Stimulated activated CD4-positive, alpha-beta T cell treated with anti-CD3 and anti-CD28 coated beads, TNF-alpha, amount 100 ng/mL, for 1 hour (primary cell): ENCODE measurements at regions not wholly inside any gene's neighbourhood (a gene's known extent, or its start where the extent isn't known, plus 50 kb on each side); places are given as distances from the start of the nearest gene placed in this dataset.

Source experiments
- DNase-seq, 3 donors: peaks; one replicate each; pipeline ENCODE4 v3.0.0-alpha.2; 2020; ENCODE audit warnings: low read depth in 3 of 3, low spot score in 1 of 3

DNA sequence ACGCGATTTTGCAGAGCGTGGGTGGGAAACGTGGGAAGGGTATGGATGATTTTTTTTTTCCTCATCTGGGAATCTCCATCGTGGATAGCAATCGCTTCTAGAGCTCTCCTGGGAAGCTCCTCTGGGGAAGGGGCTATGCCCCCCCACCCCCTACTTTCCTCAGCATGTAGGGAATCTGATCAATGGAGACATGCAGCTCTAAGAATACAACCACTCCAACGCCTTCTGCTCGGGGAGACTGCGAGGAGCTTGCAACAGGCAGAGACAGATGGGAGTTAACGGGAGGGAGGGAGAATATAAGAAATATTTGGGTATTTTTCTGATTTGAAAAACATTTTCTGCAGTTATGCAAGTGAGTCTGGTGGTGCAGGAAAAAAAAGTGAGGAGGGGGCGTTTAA lies 104.6 kb upstream of the HSD17B12 start:
- no peak for DNase-seq

DNA sequence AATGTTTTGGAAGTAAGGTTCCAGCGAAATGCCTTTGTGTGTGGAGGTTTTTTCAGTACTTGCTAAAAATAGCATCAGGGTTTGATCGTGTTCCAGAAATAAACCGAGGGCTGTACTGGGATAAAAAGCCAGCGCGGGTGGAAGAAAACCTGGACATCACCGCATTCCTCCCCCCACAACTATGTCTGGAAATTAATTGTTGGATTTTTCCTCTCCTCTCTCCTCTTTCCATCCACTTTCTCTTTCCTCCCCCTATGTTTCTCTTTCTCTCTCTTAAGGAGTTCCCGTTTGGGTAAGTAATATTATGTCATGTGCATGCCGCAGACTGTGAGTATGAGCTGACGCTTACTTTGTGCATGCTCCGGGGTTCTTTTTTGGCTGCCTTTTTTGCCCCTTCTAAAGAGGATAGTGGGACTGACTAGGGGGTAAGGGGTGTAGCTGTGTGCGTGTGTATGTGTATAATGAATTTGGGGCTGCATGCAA lies 104.2 kb upstream of the HSD17B12 start:
- DNase-seq = no peak

DNA sequence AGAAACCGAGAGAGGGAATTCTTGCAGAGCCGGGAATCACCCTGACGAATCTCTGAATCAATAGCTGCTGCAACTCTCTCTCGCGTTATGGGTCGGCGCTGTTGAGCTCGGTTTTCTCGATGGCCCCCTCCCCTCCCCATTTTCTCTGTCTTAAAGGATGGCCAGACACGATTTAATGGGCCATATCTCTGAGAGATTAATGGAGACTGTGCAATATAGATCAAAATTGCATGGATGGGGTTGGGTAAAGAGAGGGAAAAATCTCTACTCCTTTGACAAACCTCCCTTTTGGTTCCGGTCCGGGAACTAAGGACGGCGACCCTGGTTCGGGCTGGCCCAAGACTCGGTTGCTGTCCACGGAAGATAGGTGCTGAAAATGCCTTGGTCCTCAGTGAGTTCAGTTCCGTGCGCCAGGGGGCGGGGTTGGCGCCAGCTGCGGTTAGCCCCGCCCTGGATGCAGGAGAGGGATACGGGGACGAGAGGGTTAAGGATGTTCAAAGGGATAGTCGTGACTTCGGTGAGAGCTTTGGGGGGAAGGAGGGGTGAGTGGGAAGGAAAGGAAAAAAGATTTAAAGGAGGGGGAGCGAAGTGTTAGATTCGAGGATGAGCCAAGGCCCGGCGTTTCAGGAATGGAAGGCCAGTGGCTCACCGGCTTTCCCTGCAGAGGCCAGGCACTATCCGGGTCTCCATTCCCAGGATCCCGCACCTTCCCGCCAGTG lies 103.6 kb upstream of the HSD17B12 start:
- DNase-seq = no peak

DNA sequence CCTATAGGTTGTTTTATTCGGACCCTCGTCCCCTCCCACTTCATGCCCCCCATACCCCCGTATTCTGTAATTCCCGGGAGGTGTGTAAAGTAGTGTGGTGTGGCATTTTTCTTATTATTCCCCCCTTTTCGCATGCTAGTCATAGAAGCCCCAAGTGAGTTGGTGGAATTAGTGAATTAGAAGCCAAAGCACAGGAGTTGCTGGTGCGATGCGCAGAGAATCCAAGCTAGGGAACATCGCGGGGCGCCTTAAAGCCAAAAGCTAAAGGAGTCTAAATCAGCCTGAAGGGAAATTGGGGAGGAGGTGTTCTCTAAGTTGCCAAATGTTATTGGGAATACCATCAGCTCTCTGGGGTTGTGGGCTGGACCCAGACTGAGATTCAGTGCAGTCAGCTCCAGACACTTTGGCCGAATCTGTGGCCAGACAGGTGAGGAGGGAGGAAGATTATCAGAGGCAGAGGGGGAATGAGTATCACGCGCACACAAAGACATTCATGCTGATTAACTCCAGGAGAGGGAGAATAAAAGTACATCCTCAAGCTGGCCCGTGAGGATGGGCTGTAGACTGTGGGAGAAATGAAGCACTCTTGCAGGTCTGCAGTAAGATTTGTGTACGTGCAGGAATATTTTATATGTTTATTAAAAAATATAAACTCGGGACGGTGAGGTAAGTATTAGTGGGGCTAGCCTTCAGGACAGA lies 102.8 kb upstream of the HSD17B12 start:
- no peak for DNase-seq

DNA sequence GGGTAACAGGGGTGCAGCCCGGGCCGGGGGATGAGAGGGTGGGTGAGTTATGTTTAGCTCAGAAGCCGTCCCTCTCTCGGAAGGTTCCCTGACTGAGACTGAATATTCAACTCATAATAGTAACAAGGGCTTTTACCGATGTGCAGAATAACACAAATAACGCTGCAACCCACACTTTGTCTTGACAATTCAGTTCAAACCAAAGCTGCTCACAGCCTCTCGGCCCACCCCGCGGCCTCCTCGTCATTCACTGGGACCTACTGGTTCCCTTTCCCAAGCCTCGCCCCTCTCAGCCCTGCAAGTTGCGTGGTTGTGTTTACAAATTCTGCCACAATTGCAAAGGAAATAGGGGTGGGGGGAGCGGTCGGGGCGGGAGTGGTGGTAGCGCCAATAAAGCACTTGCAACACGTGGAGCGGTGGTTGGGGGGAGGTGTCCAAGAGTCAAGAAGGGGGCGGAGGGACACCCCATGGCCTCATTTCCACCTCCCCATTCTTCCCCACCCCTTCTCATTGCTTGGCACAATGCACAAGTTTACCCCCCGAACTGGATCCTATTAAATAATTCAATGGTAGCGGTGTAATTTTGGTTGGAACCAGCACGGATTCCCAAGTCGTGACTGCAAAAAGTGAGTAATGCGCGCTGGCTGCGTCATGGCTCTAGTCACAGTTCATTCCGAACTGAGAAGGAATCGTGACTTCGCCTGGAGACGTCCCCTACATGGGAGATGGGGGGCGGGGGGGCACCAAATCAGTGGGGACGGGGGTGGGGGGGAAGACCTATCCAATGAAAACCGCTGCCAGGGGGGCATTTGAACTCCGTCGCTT lies 102.0 kb upstream of the HSD17B12 start:
- no peak for DNase-seq

DNA sequence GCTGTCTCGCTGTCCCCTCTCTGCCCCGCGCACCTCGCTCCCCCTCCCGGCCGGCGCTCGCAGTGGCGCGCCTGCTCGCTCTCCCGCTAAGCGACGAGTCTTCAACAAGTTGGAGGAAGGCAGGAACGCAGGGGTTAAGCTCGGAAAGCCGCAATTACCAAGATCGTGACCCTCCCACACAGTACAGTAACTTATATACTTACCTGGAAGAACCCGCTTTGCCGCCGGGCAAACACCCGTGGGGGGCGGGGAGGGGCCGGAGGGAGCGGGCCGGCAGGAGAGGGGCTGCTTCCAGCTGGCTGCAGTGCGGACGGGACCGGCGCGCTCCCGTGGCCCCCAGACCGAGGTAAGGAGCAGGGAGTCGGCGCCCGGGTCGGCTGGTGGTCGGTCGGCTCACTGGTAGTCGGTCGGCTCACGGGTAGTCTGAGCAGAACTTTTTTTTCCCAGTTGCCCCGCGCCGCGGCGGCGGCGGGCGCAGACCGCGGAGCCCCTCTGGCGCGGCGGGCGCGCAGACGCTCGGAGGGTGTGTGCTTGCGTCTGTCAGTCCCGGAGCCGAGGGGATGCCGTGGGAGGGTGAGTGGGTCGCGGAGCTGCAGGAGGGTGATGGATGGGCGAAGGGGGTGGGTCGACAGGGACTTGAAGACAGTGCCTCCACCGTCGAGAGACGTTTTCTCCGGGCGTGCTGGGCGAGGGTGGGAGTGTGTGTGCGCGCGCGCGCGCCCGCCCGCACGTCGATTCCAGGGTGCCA lies 101.2 kb upstream of the HSD17B12 start:
- peak in 1 of 3 donors; percentile 27 for DNase-seq

DNA sequence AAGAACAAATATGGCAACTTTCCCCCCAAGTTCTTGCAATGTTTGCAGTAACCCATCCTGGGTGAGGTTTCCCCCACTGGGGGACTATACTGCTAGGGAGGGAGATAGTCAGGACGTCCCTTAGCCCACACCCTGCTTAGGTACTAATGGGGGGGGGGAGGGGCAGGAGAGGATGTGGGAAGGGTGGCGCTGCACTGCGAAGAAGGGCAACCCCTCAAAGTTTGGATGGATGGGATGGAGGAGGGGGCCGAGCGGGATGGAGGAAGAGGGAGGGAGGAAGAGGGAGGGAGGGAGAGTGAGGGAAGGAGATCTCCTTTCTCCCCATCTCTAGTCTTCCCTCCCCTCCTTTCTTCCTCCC lies 100.6 kb upstream of the HSD17B12 start:
- no peak for DNase-seq

DNA sequence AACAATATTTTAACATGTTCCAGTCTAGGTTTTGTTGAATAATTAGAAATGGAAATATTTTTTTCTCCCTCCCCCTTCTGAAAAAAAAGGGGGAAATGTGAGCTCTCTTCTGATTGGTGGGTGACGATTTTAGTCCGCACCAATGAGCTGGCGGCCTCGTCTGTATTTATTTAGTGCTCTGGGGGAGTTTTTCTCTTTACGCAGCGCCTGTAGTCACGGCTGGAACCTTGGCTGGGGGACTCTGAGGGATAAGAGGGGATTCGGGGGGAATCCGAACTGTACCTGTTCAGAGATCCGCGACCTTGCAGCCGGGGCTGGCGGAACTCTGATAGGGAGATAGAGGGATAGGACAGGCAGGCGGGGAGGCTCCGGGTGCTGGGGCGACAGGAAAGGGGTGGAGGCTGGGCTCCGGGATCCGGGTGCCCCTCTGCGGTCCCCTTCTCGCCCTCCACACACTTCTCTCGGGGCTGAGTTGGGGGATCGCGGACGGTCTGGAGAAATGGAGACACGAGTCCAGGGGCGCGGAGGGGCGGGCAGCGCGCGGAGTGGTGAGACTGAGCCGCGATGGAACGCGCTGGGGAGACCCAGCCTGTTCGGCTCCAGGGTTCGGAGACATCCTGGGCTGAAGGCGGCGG lies 99.7 kb upstream of the HSD17B12 start:
- no peak for DNase-seq

DNA sequence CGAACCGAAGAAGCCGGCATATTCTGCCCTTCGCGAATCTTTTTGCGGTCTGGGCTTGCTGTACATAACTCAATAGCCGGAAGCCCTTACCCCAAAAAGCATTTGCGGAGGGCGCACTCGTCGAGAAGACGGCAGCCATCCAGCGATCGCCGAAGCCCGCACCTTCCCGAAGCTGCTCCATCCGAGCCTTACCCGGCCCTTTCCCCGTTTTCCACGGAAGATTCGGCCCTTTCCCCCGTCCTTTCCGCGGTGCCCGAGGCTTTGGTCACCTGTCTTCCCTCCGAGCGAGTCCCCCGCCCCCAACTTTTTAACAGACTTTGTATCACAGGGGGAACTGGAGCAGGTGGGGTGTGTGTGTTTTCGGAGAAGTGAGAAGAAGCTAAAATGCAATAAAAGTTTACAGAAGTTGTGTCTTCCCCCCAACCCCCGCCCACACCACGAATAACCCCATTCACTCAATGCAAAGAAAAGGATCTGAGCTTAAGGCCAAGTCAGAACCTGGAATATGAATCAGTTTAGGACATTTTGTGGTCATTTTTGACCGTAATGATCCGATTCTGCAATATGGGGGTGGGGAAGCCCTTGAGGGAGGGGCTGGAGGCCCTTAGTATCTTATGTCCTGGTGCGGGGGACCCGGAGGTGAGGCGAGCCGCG lies 99.0 kb upstream of the HSD17B12 start:
- DNase-seq = no peak

DNA sequence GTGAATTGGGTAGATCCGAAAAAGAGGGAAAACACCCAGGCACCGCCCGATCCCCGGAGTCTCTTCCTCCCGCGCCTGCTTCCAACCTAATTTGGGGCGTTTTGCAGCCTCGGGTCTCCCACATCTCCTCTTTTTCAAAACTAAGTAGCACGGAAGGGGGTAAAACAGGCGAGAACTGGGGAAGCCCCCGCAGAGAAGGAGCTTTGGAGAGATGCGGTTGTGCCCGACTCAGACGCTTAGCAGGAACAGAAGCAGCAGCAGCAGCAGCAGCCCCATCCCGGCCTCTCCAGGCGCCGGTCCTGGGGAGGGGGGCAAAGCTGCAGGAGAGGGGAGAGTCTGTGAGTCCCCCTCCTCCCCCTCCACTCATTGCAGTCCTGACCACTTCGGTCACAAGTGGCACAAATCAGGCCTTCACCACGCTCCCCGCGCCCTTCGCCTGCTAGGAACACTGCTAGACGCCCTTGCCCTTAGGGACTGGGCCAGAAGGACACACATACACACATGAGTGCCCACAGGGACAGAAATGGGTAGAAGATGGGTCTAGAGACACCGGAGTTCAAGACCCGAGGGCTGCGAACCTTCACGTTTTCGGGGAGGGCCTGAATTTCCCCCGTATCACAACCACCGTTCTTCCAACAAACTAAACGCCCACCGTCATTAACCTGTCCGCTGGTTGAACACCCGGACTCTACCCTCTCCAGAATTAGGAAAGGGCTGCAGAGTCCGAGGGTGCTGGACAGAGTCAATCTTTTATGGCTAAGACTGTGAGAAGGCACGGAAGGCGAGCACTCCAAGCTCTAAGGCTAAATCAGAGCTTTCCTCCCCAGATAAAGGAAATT lies 98.3 kb upstream of the HSD17B12 start:
- no peak for DNase-seq

DNA sequence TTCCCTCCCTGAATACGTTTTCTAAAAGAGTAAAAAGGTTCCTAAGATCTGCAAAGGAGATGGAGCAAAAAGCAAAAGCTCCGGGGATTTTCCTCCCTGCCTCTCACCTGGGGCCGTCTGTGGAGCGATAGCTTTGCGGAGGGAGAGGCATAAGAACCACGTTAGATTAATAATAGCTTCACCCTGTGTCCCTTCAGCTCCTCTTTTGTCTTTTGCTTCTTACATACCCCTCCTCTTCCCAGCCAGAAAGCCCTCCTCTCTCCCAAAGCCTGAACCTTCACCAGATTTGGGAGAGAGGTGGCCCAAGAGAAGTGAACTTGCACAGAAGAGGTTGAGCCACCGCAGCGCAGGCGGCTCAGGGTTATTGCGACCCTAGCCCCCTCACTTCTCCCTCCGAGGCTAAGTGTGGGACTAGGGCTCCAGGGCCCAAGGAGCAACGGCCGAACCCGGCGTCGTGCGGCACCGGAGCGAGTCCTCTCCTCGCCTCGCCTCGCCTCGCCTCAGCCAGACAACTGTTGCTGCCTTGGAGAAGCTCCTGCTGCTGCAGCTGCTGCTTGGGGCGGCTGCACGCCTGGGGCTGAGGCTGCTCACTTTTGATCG lies 97.6 kb upstream of the HSD17B12 start:
- DNase-seq = no peak

DNA sequence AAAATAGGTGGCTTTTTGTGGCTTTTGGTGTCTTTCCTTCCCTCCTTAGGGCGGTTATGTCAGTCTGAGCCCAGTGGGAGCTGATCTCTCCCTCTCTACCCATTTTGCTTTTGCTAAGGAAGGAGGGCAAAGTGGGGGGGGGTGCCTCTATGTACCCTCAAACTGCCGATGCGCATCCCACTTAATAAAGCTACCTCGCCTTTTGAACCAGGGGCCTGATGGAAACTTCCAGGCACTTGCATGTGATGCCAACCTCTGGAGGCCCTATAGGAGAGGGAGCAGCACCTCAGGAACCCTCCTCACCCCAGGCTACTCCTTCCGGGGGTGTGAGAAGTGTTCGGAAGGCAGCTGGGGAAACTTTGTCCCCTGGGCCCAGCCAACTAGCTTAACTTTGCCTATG lies 97.0 kb upstream of the HSD17B12 start:
- DNase-seq = no peak

DNA sequence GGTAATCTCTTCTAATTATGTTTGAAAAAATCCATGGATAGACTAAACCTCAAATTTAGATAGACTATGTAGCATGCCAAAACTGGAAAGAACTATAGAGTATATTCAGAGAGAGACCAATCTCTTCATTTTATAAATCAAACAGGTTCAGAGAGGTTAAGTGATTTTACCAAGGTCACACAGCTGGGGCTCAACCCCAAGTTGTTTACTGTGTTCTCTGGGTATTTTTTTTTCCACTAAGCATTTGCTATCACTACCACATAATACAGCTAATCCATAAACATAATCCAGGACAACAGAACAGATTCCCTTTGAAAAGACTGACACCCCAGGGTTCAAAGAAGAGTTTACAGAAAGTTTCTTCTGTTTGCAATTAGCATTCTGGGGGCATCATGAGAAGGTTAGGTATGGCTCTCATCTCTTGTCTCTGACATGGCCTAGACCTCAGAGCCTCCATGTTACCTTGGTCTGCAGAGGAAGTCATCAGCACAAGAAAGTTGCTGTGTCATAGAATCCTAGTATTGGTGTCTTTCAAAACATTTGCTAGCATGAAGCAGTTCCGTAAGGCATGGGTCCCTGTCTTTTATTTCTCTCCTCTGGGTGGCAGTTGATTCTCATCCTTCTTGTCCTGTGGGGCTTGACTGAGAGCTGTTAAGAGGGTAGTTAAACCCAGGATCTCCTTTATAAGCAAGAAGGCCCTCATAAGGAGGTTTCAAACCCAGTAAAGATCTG lies 94.5 kb upstream of the HSD17B12 start:
- no peak for DNase-seq

DNA sequence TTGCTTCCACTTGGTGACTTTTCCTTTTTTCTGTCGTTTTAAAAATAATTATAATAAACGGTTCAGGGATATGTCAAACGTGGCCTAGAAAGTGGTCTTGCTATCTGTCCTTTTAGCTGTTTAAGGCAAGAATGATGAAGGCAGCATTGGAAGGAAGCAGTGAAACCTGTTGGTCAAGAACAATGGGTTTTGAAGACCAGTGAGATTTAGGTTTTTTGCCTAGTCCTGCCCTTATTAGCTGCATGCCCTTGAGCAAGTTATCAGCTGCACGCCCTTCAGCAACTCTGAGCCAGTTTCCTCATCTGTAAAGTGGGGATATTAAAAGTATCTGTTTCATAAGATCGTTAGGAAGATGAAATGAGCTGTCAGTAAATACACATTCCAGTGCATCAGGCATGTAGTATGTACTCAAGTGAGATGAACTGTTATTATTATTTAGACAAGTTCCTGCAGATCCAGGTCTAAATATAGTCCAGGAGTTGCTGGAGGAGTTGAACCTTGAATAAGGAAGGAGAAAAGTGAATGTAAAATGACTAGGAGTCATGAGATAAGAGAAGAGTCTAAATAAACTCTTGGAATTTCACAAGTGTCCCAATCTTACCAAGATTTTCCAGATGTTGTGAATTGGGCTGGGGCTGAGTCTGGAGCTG lies 90.8 kb upstream of the HSD17B12 start:
- DNase-seq = no peak

DNA sequence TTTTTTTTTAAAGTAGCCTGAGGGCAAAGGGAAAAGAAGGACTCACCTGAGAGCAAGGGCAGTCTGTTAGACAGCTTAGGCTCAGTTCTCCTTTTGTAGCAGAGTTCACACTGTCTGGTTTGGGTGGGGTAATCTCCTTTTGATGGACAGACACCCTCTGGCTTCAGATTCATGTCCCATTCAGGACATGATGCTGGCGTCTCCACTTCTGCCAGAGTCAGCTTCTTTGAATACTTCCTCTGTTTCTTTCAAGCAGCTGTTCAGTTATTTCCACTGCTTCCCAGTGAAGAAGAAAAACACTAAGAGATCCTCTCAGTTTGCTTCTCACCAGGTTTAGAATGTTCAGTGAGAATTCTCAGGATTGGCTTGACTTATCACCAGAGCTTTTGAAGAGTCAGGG lies 79.0 kb upstream of the HSD17B12 start:
- DNase-seq = no peak

DNA sequence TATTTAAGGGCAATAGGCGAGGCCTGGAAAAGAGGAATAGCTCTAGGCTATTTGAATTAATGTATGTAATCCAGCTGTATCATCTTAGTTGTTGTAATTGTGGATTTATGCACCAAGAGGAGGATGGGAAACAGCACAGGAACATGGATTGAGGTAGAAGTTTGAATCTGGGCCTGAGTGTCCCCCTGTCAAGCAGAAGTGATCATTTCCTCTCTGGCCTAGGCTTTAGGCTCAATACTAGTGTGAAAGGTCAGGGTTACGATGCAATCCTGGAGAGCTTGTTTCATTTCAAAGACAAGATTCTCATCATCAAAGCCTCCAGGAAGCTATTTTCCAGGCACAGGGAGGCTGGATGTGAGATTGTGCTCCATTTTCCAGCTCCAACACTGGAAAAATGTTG lies 77.9 kb upstream of the HSD17B12 start:
- no peak for DNase-seq

DNA sequence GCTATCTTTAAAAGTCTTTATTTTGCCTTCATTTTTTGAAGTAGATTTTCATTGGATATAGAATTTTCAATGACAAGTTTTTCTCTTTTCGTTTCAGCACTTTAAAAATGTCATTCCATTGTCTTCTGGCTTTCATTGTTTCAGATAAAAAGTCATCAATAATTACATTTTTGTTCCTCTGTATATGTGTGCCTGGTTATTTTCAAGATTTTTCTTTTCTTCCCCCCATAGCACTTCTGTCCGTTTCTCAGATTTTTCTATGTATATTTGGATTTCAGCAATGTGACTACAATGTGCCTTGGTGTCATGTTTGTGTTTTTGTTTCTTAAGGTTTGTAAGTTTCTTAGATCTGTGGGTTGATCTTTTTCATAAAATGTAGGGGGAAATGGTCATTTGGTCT lies 66.3 kb upstream of the HSD17B12 start:
- no peak for DNase-seq
